ENCODE measurements at regions not wholly inside any gene's neighbourhood (a gene's known extent, or its start where the extent isn't known, plus 50 kb on each side); places are given as distances from the start of the nearest gene placed in this dataset.

GRCh38 chr12:84508851-84509260, 403.7 kb downstream of the SLC6A15 start:
- TF ChIP-seq, protein P1, sequence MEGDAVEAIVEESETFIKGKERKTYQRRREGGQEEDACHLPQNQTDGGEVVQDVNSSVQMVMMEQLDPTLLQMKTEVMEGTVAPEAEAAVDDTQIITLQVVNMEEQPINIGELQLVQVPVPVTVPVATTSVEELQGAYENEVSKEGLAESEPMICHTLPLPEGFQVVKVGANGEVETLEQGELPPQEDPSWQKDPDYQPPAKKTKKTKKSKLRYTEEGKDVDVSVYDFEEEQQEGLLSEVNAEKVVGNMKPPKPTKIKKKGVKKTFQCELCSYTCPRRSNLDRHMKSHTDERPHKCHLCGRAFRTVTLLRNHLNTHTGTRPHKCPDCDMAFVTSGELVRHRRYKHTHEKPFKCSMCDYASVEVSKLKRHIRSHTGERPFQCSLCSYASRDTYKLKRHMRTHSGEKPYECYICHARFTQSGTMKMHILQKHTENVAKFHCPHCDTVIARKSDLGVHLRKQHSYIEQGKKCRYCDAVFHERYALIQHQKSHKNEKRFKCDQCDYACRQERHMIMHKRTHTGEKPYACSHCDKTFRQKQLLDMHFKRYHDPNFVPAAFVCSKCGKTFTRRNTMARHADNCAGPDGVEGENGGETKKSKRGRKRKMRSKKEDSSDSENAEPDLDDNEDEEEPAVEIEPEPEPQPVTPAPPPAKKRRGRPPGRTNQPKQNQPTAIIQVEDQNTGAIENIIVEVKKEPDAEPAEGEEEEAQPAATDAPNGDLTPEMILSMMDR (conservative IDR thresholded peaks at IDR 0.05): peak; percentile 22; the same call in 1 of the 2 replicates
- no peak for TF ChIP-seq ZFX (IDR thresholded peaks at IDR 0.05)
